Upper lobe of left lung (tissue), 6 donors: ENCODE measurements at regions not wholly inside any gene's neighbourhood (a gene's known extent, or its start where the extent isn't known, plus 50 kb on each side); places are given as distances from the start of the nearest gene placed in this dataset.

Experiments used
- ATAC-seq, 2 donors: fragments of 200-7000 bp; cut with Tn5 transposase; one replicate each; pipeline ENCODE4 v1.9.1; 2022; ENCODE audit warnings: mild to moderate bottlenecking in 2 of 2, moderate library complexity in 2 of 2; ENCODE audit not compliant: low FRiP score in 2 of 2
- DNase-seq, 2 donors: peaks; one replicate each; pipeline ENCODE4 v3.0.0-alpha.2; 2019 to 2020
- H3K27ac ChIP-seq, 4 donors: fragments of 200-600 bp; sonication (generic); one replicate each; pipeline ENCODE4 v1.5.1; 2016 to 2019
- H3K27me3 ChIP-seq, 4 donors: fragments of 200-600 bp; sonication (generic); one replicate each; pipeline ENCODE4 v1.5.1; 2017 to 2019
- H3K36me3 ChIP-seq, 4 donors: fragments of 200-600 bp; sonication (generic); one replicate each; pipeline ENCODE4 v1.5.1; 2016 to 2019
- H3K4me1 ChIP-seq, 4 donors: fragments of 200-600 bp; sonication (generic); one replicate each; pipeline ENCODE4 v1.5.1; 2018 to 2019
- H3K4me3 ChIP-seq, 4 donors: fragments of 200-600 bp; sonication (generic); one replicate each; pipeline ENCODE4 v1.5.1; 2017 to 2019; ENCODE audit warnings: mild to moderate bottlenecking in 2 of 4, moderate library complexity in 1 of 4
- H3K9me3 ChIP-seq, 4 donors: fragments of 200-600 bp; sonication (generic); one replicate each; pipeline ENCODE4 v1.5.1; 2018 to 2019
- CTCF ChIP-seq, 6 experiments: fragments of 450-650 bp in 4 of 6; fragments of 200-600 bp in 2 of 6; sonication (generic) in 2 of 6; IDR thresholded peaks; one replicate each; pipeline ENCODE4 v1.5.1; 2016 to 2019; ENCODE audit warnings: antibody characterized with exemption in 6 of 6
- EP300 ChIP-seq, 4 donors: sonication (generic); formaldehyde crosslinking; IDR thresholded peaks; one replicate each; pipeline ENCODE4 v1.5.1; 2017; ENCODE audit warnings: antibody characterized with exemption in 4 of 4, control low read depth in 2 of 4
- POLR2A ChIP-seq, 4 donors: fragments of 450-650 bp; IDR thresholded peaks; one replicate each; pipeline ENCODE4 v1.5.1; 2016 to 2017; ENCODE audit warnings: antibody characterized with exemption in 4 of 4, mild to moderate bottlenecking in 2 of 4
- POLR2AphosphoS5 ChIP-seq, 2 donors: sonication (generic); formaldehyde crosslinking; IDR thresholded peaks; one replicate each; pipeline ENCODE4 v1.5.1; 2017; ENCODE audit warnings: antibody characterized with exemption in 2 of 2
- WGBS, 2 donors: methylation state at CpG; one replicate each; pipeline ENCODE4 v1.1.5; 2017 to 2018; 5-methylcytosine and 5-hydroxymethylcytosine counted together
- donor health status: DM: no; HTN: no; CAD: no; lungs with moderate emphysema.
- donor health status: DM: no; HTN: yes; CAD: no; lungs with severe emphysema.

- no peak for DNase-seq
These were observed 135.4 kb upstream of the SYNPR start for GRCh38 chr3:63142681-63143080.

DNA sequence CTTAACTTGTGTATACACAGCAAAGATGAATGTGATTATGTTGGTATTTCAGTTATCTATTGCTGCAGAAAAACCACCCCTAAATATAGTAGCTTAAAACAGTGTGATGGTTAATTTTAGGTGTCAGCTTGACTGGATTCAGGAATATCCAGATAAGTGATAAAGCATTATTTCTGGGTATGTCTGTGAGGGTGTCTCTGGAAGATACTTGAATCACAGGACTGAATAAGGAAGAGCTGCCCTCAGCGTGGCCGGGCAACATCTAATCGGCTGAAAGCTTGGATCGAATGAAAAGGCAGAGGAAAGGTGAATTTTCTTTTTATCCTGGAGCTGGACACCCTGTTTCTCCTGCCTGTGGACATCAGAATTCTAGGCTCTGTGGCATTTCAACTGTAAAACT, 132.0 kb upstream of the SYNPR start:
- no peaks in the 10 kb centered on the region for H3K4me1 ChIP-seq
- TF ChIP-seq POLR2A (IDR thresholded peaks at IDR 0.05): no peak
- no peak for TF ChIP-seq POLR2AphosphoS5 (IDR thresholded peaks at IDR 0.05)
- no peak for TF ChIP-seq CTCF (IDR thresholded peaks at IDR 0.05)
- TF ChIP-seq EP300 (IDR thresholded peaks at IDR 0.05): no peak
- H3K4me3 ChIP-seq: no peak overlapping the region
- ATAC-seq (no peak), DNase-seq (no peak)
- no peak overlapping the region for H3K27ac ChIP-seq
- H3K9me3 ChIP-seq: peaks cover 0 to 5% (median 0%) of the 10 kb centered on the region in 4 donors
- 94 to 96% methylated on average over 4 of the region's 4 CpGs for WGBS, 2 donors
- no peaks in the 10 kb centered on the region for H3K36me3 ChIP-seq
- H3K27me3 ChIP-seq: no peaks in the 10 kb centered on the region

More at GRCh38 chr3:63142681-63143080, 135.4 kb upstream of the SYNPR start:
- 46 to 48% methylated on average over 2 of the region's 2 CpGs for WGBS, 2 donors
- Histone ChIP-seq H3K36me3 (no peaks in the 10 kb centered on the region), H3K27ac (no peak overlapping the region), H3K9me3 (peaks cover 0 to 5% (median 0%) of the 10 kb centered on the region in 4 donors), H3K27me3 (no peaks in the 10 kb centered on the region), H3K4me3 (no peak overlapping the region), H3K4me1 (no peaks in the 10 kb centered on the region)
- no peak for ATAC-seq
- no peak for TF ChIP-seq CTCF (IDR thresholded peaks at IDR 0.05)
- no peak for TF ChIP-seq POLR2AphosphoS5 (IDR thresholded peaks at IDR 0.05)
- no peak for TF ChIP-seq POLR2A (IDR thresholded peaks at IDR 0.05)
- TF ChIP-seq EP300 (IDR thresholded peaks at IDR 0.05): no peak

DNA sequence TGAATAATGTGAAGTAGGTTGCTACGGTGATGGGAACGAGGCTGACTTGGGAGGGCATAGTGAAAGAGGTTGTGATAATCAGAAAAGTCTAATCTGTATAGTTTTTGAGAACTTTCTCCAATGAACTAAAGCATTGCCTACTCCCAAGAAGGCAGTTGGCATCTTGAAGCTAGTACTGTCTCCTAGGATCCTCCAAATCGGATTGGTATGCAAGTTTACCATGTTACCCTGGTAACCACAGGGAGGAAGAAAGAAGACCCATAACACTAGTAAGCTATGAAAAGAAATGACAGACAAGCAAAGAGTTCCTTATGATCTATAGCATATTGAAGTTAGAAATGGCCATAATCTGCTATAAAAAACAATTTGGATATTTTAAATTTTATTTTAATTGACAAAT, 127.2 kb upstream of the SYNPR start:
- Histone ChIP-seq H3K27me3 (no peaks in the 10 kb centered on the region), H3K27ac (no peak overlapping the region), H3K4me1 (no peaks in the 10 kb centered on the region), H3K9me3 (no peaks in the 10 kb centered on the region), H3K36me3 (no peaks in the 10 kb centered on the region), H3K4me3 (no peak overlapping the region)
- ATAC-seq: no peak
- TF ChIP-seq EP300 (IDR thresholded peaks at IDR 0.05) (no peak), POLR2A (IDR thresholded peaks at IDR 0.05) (no peak), POLR2AphosphoS5 (IDR thresholded peaks at IDR 0.05) (no peak), CTCF (IDR thresholded peaks at IDR 0.05) (no peak)
- 65 to 69% methylated on average over 3 of the region's 3 CpGs for WGBS, 2 donors
- DNase-seq: no peak

DNA sequence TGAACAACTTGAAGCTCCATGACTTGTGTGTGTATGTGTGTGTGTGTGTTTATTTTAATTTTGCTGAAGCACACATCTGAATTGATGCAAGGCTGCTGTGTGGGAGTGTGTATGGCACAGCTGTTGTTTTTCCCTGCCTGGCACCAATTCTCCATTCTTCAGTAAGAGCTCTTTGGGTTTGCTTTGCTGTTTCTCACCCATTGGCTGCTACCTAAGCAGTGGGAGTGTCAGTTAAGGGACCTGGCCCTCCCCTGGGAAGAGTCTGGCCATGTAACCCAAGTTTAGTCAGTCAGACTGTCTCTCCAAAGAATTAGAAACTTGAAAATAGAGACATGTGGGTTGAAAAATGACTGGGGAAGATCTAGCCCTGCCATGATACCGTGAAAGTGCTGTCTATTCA, 126.2 kb upstream of the SYNPR start:
- no peak for ATAC-seq
- Histone ChIP-seq H3K27ac (no peak overlapping the region), H3K9me3 (no peaks in the 10 kb centered on the region), H3K4me3 (no peak overlapping the region), H3K4me1 (no peaks in the 10 kb centered on the region), H3K36me3 (no peaks in the 10 kb centered on the region), H3K27me3 (no peaks in the 10 kb centered on the region)
- no peak for TF ChIP-seq POLR2AphosphoS5 (IDR thresholded peaks at IDR 0.05)
- no peak for TF ChIP-seq CTCF (IDR thresholded peaks at IDR 0.05)
- TF ChIP-seq POLR2A (IDR thresholded peaks at IDR 0.05): no peak
- no peak for TF ChIP-seq EP300 (IDR thresholded peaks at IDR 0.05)
- DNase-seq: no peak
- 70 to 91% methylated on average over 1 of the region's 1 CpG for WGBS, 2 donors

DNA sequence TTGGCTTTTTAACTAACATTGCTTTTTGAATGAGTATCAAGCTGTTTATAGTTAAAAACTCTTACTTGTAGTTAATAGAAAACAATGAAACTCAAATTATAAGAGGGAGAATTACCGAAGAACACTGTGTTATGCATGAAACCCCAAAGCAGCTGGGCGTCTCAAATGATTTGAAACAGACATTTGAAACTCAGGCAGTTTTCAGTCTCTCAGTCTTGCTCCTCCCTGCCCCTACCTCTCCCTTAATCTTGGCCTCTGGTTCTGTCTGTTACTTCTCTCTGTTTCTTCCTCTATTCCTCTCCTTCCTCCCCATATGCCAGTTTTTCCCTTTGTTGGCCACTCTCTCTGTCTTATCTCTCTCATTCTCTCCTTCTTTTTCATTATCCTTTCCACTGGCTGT, 118.3 kb upstream of the SYNPR start:
- Histone ChIP-seq H3K4me1 (no peaks in the 10 kb centered on the region), H3K27ac (no peak overlapping the region), H3K27me3 (no peaks in the 10 kb centered on the region), H3K4me3 (no peak overlapping the region), H3K9me3 (no peaks in the 10 kb centered on the region), H3K36me3 (no peaks in the 10 kb centered on the region)
- whole genome bisulfite sequencing, 2 donors: 71 to 82% methylated on average over 2 of the region's 2 CpGs
- TF ChIP-seq CTCF (IDR thresholded peaks at IDR 0.05) (no peak), POLR2AphosphoS5 (IDR thresholded peaks at IDR 0.05) (no peak), POLR2A (IDR thresholded peaks at IDR 0.05) (no peak), EP300 (IDR thresholded peaks at IDR 0.05) (no peak)
- no peak for ATAC-seq
- DNase-seq: no peak
